Neutrophil (primary cell): ENCODE measurements at regions not wholly inside any gene's neighbourhood (a gene's known extent, or its start where the extent isn't known, plus 50 kb on each side); places are given as distances from the start of the nearest gene placed in this dataset.

ENCODE experiments used
- H3K27ac ChIP-seq: fragments of 200-600 bp; sonication (generic); 2 replicates; pipeline ENCODE4 v1.5.1; 2016; ENCODE audit warnings: mild to moderate bottlenecking, moderate library complexity
- H3K27me3 ChIP-seq: fragments of 200-600 bp; sonication (generic); 2 replicates; pipeline ENCODE4 v1.6.0; 2016; ENCODE audit warnings: mild to moderate bottlenecking
- H3K36me3 ChIP-seq: fragments of 200-600 bp; sonication (generic); 2 replicates; pipeline ENCODE4 v1.5.1; 2017
- H3K4me1 ChIP-seq, 2 experiments: fragments of 200-600 bp in 1 of 2; sonication (generic) in 1 of 2; 1 replicate in 1 of 2; 2 replicates in 1 of 2; pipeline versions ENCODE4 v1.5.1 to v1.6.1; 2013 to 2016; ENCODE audit warnings: low read depth in 1 of 2, low read length in 1 of 2, mild to moderate bottlenecking in 1 of 2, moderate library complexity in 1 of 2; ENCODE audit not compliant: control insufficient read depth in 1 of 2, insufficient read depth in 1 of 2
- H3K4me3 ChIP-seq, 2 experiments: fragments of 200-600 bp in 1 of 2; sonication (generic) in 1 of 2; 1 replicate in 1 of 2; 2 replicates in 1 of 2; pipeline ENCODE4 v1.5.1; 2013 to 2016; ENCODE audit warnings: low read depth in 1 of 2, low read length in 1 of 2, mild to moderate bottlenecking in 1 of 2, moderate library complexity in 1 of 2
- H3K9me3 ChIP-seq: fragments of 200-600 bp; sonication (generic); 2 replicates; pipeline ENCODE4 v1.5.1; 2016
- CTCF ChIP-seq: fragments of 200-600 bp; sonication (generic); IDR thresholded peaks from 2 replicates; pipeline ENCODE4 v1.5.1; 2016; ENCODE audit warnings: antibody characterized with exemption

GRCh38 chr17:36791150-36791941 is 145.9 kb upstream of the LHX1 start:
- no peaks in the 10 kb centered on the region for H3K36me3 ChIP-seq
- H3K9me3 ChIP-seq, result no peaks in the 10 kb centered on the region
- H3K4me1 ChIP-seq, result no peaks in the 10 kb centered on the region
- peaks cover 57% of the 10 kb centered on the region for H3K27me3 ChIP-seq
- H3K4me3 ChIP-seq, result no peak overlapping the region
- TF ChIP-seq CTCF, result no peak
- no peak overlapping the region for H3K27ac ChIP-seq

- no peak for TF ChIP-seq CTCF
- Histone ChIP-seq H3K27ac (no peak overlapping the region), H3K27me3 (peaks cover 64% of the 10 kb centered on the region), H3K36me3 (no peaks in the 10 kb centered on the region), H3K9me3 (no peaks in the 10 kb centered on the region), H3K4me3 (no peak overlapping the region), H3K4me1 (no peaks in the 10 kb centered on the region)
Observed at GRCh38 chr17:36791942-36792475, 145.3 kb upstream of the LHX1 start.

GRCh38 chr17:36792849-36793248 is 144.4 kb upstream of the LHX1 start:
- Histone ChIP-seq H3K27me3 (peaks cover 67% of the 10 kb centered on the region), H3K4me3 (no peak overlapping the region), H3K4me1 (no peaks in the 10 kb centered on the region), H3K27ac (no peak overlapping the region), H3K9me3 (no peaks in the 10 kb centered on the region), H3K36me3 (no peaks in the 10 kb centered on the region)
- TF ChIP-seq CTCF, result no peak

GRCh38 chr17:36793976-36794375 is 143.3 kb upstream of the LHX1 start:
- TF ChIP-seq CTCF, result no peak
- Histone ChIP-seq H3K4me3 (no peak overlapping the region), H3K4me1 (no peaks in the 10 kb centered on the region), H3K27ac (no peak overlapping the region), H3K9me3 (no peaks in the 10 kb centered on the region), H3K36me3 (no peaks in the 10 kb centered on the region), H3K27me3 (peaks cover 70% of the 10 kb centered on the region)

- peaks cover 100% of the 10 kb centered on the region for H3K27me3 ChIP-seq
Observed at GRCh38 chr17:36807496-36808179, 129.6 kb upstream of the LHX1 start.

More at GRCh38 chr17:36807496-36808179, 129.6 kb upstream of the LHX1 start:
- Histone ChIP-seq H3K4me3 (no peak overlapping the region), H3K36me3 (no peaks in the 10 kb centered on the region), H3K4me1 (no peaks in the 10 kb centered on the region), H3K27ac (no peak overlapping the region), H3K9me3 (no peaks in the 10 kb centered on the region)
- TF ChIP-seq CTCF, result no peak
